NCI-H146 (cell line): ENCODE measurements at regions not wholly inside any gene's neighbourhood (a gene's known extent, or its start where the extent isn't known, plus 50 kb on each side); places are given as distances from the start of the nearest gene placed in this dataset.

Source experiments
- DNase-seq: peaks from one replicate; lab custom pipeline; 2025; lab: John Stamatoyannopoulos, UW

GRCh38 chr2:173419506-173419905 is 64.8 kb downstream of the CDCA7 start:
- DNase-seq, result no peak

GRCh38 chr2:173424886-173425285 is 70.2 kb downstream of the CDCA7 start:
- no peak for DNase-seq

GRCh38 chr2:173427887-173428668 is 73.4 kb downstream of the CDCA7 start:
- no peak for DNase-seq

GRCh38 chr2:173431191-173431590 is 76.5 kb downstream of the CDCA7 start:
- no peak for DNase-seq

GRCh38 chr2:173432049-173432754 is 77.5 kb downstream of the CDCA7 start:
- no peak for DNase-seq

GRCh38 chr2:173434762-173435569 is 80.3 kb downstream of the CDCA7 start:
- no peak for DNase-seq

GRCh38 chr2:173435574-173435973 is 80.9 kb downstream of the CDCA7 start:
- no peak for DNase-seq

- no peak for DNase-seq
Measured at GRCh38 chr2:173436088-173436487, 81.4 kb downstream of the CDCA7 start.

- no peak for DNase-seq
Measured at GRCh38 chr2:173441222-173441621, 86.5 kb downstream of the CDCA7 start.

- DNase-seq, result no peak
Measured at GRCh38 chr2:173442542-173442941, 87.9 kb downstream of the CDCA7 start.

GRCh38 chr2:173446722-173447121 is 92.0 kb downstream of the CDCA7 start:
- DNase-seq, result no peak

- peak; percentile 84 for DNase-seq
Measured at GRCh38 chr2:173448938-173449471, 94.3 kb downstream of the CDCA7 start.

- no peak for DNase-seq
Measured at GRCh38 chr2:173451118-173451517, 96.4 kb downstream of the CDCA7 start.

- DNase-seq, result no peak
Measured at GRCh38 chr2:173451941-173452340, 97.3 kb downstream of the CDCA7 start.

- DNase-seq, result no peak
Measured at GRCh38 chr2:173452416-173452815, 97.7 kb downstream of the CDCA7 start.

- DNase-seq, result no peak
Measured at GRCh38 chr2:173456960-173457359, 102.3 kb downstream of the CDCA7 start.

GRCh38 chr2:173457366-173457765 is 102.7 kb downstream of the CDCA7 start:
- DNase-seq, result no peak

GRCh38 chr2:173458991-173459780 is 104.5 kb downstream of the CDCA7 start:
- no peak for DNase-seq

GRCh38 chr2:173462892-173463840 is 108.5 kb downstream of the CDCA7 start:
- peak; percentile 5 for DNase-seq

GRCh38 chr2:173463846-173464245 is 109.2 kb downstream of the CDCA7 start:
- no peak for DNase-seq
